Stimulated activated CD4-positive, alpha-beta T cell treated with anti-CD3 and anti-CD28 coated beads, Interleukin-4, amount 100 ng/mL, for 48 hours (primary cell): ENCODE measurements at regions not wholly inside any gene's neighbourhood (a gene's known extent, or its start where the extent isn't known, plus 50 kb on each side); places are given as distances from the start of the nearest gene placed in this dataset.
A peak's percentile ranks its signal among the peaks of the same experiment; 100 is the strongest.

Experiments used
- DNase-seq, 2 donors: peaks; one replicate each; pipeline ENCODE4 v3.0.0-alpha.2; 2020; ENCODE audit warnings: low read depth in 2 of 2

DNA sequence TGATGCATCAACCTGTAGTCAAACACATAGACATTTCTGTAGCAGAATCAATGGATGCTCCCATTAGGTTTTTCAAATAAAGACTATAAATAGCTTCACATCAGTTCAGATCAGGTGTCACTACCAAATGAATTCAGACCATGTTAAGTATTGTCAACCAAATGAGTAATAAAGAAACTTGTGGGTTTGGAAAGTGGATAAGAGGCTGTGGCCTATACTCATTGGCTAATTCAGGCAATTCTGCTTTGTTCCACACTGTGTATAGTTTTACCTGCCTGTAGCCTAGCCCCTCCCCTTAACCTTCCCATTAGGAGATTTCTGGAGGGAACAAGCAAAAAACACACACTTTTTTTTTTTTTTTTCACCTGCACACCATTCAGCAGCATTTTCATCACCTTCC, 321.2 kb downstream of the HLX start:
- DNase-seq, result no peak

DNA sequence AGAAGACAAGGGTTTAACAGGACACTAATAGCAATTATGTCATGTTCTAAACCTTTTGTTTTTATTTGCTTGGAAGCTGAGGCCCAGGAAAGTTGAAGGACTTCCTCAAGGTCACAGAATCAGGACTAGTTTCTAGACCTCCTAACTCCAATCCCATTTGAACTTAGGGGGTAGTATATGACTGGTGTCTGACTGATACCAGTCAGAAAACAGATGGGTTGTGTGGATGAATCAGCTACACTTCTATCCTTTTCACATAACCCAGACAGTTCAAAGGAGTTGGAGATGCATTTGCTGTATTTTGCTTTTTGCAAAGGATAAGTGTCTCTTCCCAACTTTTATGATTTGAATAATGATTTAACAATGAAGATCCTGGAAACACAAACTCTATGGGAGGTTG, 322.5 kb downstream of the HLX start:
- no peak for DNase-seq

GRCh38 chr1:221203224-221204054, 324.2 kb downstream of the HLX start:
- DNase-seq, result peak; percentile 56 to 71

DNA sequence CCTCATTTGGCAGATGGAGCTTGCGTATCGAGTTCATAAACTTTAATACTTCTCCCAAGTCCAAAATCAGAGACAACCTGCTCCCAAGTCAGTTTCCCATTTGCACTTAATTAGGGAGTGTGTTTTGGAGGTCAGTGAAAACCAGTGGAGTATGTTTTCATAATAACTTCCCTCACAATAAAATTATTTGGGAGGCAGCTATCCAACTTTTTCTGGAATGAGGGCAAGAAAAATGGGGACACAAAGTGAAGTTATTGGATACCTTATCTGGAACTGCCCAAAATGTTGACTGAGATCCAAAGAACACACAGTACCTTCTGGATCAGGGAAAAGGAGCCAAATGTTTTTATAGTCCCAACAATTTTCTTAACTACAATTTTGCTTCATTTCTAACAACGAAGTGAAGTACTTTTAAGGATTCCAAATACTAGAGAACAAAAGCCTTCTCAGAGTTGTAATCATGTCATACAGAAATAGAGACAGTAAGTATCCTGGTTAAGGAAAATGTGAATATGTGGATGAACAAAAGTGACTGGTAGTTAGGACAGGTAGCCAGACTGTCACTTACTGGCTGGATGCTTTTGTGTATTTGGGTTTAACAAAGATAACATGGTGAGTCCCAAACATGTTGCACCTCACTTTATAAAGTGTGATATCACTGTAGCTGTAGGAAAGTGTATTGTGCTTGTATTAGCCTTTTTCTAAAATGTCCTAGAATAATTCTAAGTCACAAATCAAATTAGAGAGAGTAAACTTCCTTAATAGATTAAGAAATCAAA, 325.0 kb downstream of the HLX start:
- no peak for DNase-seq

- DNase-seq, result no peak
Observed at GRCh38 chr1:221206076-221206475, 326.8 kb downstream of the HLX start.

DNA sequence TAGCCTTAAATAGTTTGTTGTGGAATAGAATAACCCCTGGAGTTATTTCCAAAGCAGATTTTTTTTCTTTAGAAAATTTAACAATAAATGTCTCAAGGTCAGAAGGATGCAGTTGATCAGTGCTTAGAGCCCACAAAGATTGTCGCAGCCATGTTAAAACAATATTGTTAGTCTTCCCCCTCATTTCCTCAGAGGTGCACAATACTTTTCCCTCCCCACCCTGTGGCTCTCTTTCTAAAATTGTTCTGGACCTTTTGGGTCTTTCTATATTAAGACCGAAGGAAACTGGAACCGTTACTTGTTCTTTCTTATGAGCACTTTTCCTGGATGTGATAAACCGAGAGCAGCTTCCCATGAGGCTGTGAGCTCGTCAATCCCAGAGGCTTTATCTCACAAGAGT, 333.7 kb downstream of the HLX start:
- no peak for DNase-seq

GRCh38 chr1:221217029-221217428, 337.8 kb downstream of the HLX start:
- no peak for DNase-seq

- DNase-seq, result no peak
Observed at GRCh38 chr1:221223281-221223680, 344.0 kb downstream of the HLX start.

DNA sequence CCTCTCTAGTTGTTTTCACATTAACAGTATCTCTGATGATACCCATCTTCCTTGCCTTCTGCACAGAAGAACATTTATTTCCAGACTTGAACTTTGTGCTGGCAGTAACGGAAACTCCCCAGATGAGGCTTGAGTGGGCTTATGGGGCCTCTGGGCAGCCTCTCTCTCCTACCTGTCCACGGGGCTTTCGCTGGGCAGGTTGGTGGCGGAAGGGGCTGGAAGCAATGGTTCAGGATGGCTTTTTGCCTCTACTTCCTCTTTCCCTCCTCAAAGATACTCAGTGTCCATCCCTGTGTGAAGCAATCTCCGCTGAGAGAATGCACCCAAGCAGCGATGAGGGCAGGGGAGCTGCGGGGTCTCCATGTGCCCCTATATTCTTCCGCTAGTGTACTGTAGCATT, 348.2 kb downstream of the HLX start:
- DNase-seq, result no peak

DNA sequence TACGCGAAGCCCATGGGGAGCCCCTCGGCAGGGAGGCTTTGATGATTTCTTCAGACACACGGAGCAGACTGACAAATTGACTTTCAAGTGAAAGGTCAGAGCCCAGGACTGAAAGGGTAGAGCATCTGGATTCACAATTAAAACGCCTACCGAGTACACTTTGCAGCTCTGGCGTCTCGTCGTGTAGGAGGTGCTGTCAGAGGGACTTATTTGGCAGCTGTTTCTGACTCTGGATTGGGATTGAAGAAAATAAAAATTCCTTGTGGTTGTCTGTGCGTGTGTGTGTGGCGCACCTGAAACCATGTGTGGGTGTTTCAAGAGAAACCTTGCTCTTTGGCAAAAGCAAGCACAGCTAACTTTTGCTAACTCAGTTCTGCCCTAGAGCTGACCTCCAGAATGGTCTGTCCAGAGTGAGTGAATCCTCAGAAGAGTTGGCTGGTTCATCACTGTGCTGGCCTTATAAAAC, 348.7 kb downstream of the HLX start:
- peak in 1 of 2 donors; percentile 1 for DNase-seq

- no peak for DNase-seq
Observed at GRCh38 chr1:221228594-221228993, 349.4 kb downstream of the HLX start.

- no peak for DNase-seq
Observed at GRCh38 chr1:221230605-221231004, 351.4 kb downstream of the HLX start.

DNA sequence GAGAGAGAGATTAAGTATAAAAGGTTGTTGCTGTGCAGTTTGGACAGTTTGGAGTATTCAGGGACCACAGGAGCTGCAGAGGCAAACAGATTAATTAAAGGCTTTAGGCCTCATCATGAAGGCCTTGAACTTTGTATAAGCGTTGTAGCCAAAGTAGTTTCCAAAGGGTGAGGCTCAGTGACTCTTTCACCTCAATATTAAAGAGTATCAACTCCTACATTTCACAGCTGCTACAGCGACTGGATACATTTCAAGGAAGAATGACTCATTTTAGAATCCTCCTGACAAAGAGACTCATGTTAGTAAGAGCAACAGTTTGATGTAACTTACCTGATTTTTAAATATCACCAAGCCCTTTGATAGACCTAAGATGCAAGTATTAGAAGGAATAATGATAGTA, 355.5 kb downstream of the HLX start:
- DNase-seq, result no peak

GRCh38 chr1:221237587-221237986, 358.3 kb downstream of the HLX start:
- no peak for DNase-seq

DNA sequence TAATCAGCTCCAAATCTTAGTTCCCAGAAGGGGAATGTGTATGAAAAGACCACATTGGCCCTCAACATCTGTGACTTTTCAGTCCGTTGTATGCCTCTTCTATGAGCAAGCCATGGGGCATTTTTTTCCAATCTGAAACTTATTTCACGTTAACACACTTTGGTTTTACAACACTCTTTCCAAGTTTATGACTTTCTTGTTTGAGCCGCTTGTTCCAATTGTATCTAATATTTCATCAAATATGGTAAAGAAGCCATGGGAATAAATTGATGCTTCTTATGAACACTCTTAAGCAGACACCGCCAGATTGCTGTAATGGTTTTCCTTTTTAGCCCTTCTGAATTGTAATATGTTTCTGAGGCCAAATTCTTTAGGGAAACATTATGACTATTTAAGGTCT, 359.9 kb downstream of the HLX start:
- DNase-seq, result no peak

DNA sequence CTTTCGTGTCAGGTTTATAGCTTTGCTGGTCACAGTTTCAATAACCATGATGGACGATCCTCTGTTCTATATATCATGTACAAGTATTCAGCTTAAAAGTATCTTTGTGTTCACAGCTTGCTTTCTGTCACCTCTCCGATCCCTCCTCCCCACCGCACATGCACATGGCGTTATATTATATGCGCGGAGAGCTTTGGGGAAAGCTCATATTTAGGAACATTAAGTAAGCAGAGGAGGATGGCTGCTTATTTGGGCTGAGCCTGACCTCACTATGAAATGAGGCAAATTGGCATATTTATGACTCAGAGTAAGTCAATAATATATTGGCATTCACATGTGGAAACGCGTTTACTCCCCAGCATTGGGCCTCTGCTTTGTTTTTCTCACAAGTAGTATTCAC, 360.5 kb downstream of the HLX start:
- DNase-seq, result no peak

- DNase-seq, result no peak
Observed at GRCh38 chr1:221240690-221241089, 361.4 kb downstream of the HLX start.

GRCh38 chr1:221241157-221241556, 361.9 kb downstream of the HLX start:
- no peak for DNase-seq

DNA sequence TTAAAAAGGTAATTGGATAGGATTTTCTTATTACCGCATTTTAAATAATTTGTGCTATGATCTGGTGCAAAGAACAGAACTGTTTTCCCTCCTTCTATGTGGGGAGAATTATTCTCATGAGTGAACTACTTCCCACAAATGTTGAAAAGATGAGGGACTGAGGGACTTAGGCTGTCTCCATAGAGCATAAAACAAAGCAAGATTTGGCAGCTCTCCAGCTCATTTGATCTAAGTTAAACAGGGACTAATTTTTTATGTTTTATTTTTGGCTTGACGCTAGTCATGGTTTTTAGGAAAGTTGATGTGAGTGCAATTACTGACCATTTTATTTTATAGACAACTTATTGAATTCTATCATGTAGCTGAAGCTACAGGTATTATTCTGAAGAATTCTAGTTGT, 362.3 kb downstream of the HLX start:
- no peak for DNase-seq

DNA sequence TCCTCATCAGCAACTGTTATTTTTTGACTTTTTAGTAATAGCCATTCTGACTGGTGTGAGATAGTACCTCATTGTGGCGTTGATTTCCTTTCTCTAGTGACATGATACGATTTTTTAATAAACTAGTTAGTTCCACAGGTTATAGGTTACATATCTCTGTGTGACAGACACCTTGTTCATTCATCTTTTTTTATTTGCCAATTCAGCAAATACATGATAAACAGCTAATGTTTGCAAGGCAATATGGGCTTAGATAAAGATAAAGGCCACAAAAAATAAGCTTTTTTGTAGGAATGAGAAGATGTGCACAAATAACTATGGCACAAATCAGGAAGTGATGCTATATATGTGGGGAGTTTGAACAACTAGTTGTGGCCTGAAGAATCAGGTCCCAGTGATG, 366.8 kb downstream of the HLX start:
- no peak for DNase-seq

- no peak for DNase-seq
Observed at GRCh38 chr1:221246628-221247415, 367.6 kb downstream of the HLX start.

- no peak for DNase-seq
Observed at GRCh38 chr1:221251580-221251979, 372.3 kb downstream of the HLX start.
